ENCODE measurements at regions not wholly inside any gene's neighbourhood (a gene's known extent, or its start where the extent isn't known, plus 50 kb on each side); places are given as distances from the start of the nearest gene placed in this dataset.

DNA sequence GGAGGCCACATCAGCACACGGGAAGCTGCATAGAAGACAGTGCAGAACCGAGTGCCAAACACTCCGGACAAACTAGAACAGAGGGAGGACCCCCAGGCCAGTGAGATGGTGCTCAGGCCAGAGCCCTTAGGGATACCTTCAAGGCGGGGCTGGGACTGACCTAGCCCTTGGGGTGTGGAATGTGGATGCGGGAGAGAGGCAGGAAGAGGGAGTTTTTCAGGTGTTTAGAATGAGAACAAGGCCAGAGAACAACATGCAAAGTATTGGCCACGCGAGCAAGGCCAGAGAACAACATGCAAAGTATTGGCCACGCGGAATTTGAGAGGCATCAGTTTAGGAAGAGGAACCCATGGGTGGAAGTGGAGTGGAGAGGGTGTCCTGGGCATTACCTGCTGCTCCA, 65.1 kb upstream of the ATP12A start:
- TF ChIP-seq, protein P1, sequence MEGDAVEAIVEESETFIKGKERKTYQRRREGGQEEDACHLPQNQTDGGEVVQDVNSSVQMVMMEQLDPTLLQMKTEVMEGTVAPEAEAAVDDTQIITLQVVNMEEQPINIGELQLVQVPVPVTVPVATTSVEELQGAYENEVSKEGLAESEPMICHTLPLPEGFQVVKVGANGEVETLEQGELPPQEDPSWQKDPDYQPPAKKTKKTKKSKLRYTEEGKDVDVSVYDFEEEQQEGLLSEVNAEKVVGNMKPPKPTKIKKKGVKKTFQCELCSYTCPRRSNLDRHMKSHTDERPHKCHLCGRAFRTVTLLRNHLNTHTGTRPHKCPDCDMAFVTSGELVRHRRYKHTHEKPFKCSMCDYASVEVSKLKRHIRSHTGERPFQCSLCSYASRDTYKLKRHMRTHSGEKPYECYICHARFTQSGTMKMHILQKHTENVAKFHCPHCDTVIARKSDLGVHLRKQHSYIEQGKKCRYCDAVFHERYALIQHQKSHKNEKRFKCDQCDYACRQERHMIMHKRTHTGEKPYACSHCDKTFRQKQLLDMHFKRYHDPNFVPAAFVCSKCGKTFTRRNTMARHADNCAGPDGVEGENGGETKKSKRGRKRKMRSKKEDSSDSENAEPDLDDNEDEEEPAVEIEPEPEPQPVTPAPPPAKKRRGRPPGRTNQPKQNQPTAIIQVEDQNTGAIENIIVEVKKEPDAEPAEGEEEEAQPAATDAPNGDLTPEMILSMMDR (IDR thresholded peaks at IDR 0.05), result no peak
- TF ChIP-seq POLR2A (IDR thresholded peaks at IDR 0.05), result no peak
